Fibroblast of the aortic adventitia (primary cell): ENCODE measurements at regions not wholly inside any gene's neighbourhood (a gene's known extent, or its start where the extent isn't known, plus 50 kb on each side); places are given as distances from the start of the nearest gene placed in this dataset.

Experiments
- DNase-seq: peaks from one replicate; pipeline ENCODE4 v3.0.0-alpha.2; 2010; ENCODE audit warnings: low read depth
- H3K4me3 ChIP-seq: 2 replicates; pipeline ENCODE4 v1.5.1; 2011; ENCODE audit warnings: low read depth, mild to moderate bottlenecking, control low read depth, low read length, moderate library complexity
- CTCF ChIP-seq: IDR thresholded peaks from 2 replicates; pipeline ENCODE4 v1.5.1; 2011; ENCODE audit warnings: mild to moderate bottlenecking, low read length, control low read depth, inconsistent platforms; ENCODE audit not compliant: insufficient read depth

- TF ChIP-seq CTCF, result no peak
- DNase-seq, result no peak
- H3K4me3 ChIP-seq, result no peak overlapping the region
Observed at GRCh38 chr10:91108820-91109219, 111.6 kb upstream of the PCGF5 start.

DNA sequence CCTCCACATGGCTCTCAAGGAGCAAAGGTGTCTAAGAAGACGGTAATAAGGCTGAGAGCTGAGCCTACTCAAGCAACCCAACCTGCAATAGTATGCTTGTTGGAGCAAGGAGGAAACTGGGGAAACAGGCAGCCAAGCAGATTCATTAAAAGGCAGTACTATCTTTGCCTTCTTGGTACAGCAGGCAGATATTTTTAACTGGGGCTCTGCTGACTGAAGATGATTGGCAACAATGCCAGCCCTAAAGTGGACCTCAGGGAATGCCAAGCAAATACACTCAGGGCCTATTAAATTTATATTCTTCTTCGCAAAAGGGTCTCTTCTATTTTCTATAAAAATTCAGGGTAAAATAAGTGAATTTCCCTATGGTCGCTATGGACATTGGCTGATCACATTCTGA is 109.4 kb upstream of the PCGF5 start:
- TF ChIP-seq CTCF, result no peak
- H3K4me3 ChIP-seq, result no peak overlapping the region
- no peak for DNase-seq

DNA sequence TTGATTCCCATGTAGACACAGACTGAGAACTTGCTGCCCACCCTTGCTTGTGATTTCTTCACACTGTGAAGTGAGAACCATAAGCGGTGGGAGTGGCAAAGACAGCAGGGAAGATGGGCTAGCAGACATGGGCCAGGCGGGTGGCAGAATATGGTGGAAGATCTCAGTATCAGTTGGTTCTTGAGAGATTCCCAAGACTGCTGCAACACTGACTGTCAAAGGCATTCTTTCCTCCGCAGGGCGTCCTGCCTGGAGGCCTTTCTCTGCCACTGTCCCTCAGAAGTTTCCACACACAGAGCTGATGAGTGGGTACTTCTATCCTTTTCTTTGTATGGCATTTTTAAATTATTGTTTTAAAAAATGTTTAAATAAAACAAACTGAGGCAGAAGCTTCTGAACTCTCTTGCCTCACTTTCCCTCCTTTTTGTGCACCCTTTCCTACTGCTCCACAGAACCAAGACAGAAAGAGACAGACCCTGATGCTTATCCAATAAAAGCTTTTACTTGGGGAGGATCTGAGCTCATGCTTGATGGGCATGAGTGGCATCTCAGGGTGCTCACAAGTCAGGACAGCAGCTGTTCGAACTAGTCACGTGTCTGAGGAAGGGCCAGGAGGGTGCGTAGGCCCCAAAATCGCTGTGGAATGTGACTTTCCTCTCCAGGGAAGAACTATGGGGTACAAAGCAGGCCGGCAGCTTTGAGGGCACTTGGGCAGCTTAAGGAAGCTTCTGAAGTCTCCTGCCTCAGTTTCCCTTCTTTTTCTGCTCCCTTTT is 104.7 kb upstream of the PCGF5 start:
- H3K4me3 ChIP-seq, result no peak overlapping the region
- no peak for DNase-seq
- no peak for TF ChIP-seq CTCF

DNA sequence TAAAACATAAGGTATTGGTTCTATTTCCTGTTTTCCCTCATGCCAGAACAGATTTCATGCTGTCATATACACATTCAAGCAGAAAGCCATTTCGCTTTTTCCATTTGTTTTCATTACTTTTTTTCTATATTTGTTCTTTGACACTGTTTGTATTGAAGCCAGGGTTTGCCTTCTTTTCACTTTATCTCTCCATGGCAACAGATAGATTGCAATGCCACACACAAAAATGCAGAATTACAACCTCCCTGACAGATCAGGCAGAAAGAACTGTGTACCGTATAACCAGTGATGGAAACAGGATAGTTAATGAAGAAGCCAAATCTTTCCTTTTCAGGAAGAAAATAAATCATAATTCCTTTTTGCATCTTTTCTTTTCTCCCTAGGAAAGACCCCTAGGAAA is 103.0 kb upstream of the PCGF5 start:
- no peak for DNase-seq
- TF ChIP-seq CTCF, result no peak
- H3K4me3 ChIP-seq, result no peak overlapping the region

- H3K4me3 ChIP-seq, result no peak overlapping the region
Observed at GRCh38 chr10:91120348-91120747, 100.1 kb upstream of the PCGF5 start.

DNA sequence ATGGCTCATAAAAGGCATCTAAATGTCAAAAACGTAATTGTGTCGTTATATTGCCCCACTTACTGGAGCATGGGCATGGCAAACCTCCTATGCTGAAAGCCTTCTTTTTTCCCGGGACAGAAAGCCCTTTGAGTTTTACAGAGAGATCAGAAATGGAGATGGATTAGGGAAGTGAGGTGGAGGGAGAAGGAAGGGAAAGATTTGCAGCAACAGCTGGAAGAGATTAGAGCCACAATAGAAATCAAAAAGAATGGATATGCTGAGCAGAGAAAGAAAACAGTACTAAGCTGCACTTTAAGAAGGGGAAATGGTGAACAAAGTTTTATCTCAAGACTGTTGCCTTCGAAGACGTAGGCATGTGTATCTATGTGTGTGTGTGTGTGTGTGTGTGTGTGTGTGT is 97.2 kb upstream of the PCGF5 start:
- TF ChIP-seq CTCF, result no peak
- no peak overlapping the region for H3K4me3 ChIP-seq
- DNase-seq, result peak; percentile 6

More at GRCh38 chr10:91120348-91120747, 100.1 kb upstream of the PCGF5 start:
- DNase-seq, result no peak
- no peak for TF ChIP-seq CTCF

DNA sequence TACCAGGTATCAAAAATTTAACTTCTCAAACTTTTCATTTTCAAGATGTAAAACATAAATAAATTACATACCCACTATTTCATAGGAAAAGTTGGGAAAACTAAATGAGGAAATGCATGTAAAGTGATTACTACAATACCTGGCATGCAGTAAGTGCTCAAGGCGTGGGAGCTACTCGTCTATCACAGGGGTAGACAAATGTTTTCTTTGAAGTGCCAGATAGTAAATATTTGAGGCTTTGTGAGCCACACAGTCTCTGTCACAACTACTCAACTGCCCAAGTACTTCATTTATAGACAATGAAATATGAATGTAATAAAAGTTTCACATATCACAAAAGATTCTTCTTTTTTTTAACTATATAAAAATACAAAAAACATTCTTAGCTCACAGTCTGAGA is 96.4 kb upstream of the PCGF5 start:
- TF ChIP-seq CTCF, result no peak
- DNase-seq, result no peak

More for the DNA sequence above, 96.4 kb upstream of the PCGF5 start:
- no peak overlapping the region for H3K4me3 ChIP-seq
